22Rv1 (cell line): ENCODE measurements at regions not wholly inside any gene's neighbourhood (a gene's known extent, or its start where the extent isn't known, plus 50 kb on each side); places are given as distances from the start of the nearest gene placed in this dataset.
A peak's percentile ranks its signal among the peaks of the same experiment; 100 is the strongest.

Source experiments
- H3K27ac ChIP-seq: fragments of 450-650 bp; 2 replicates; pipeline ENCODE4 v1.5.1; 2017
- CTCF ChIP-seq: fragments of 450-650 bp; IDR thresholded peaks from 2 replicates; pipeline ENCODE4 v1.5.1; 2017; ENCODE audit warnings: mild to moderate bottlenecking
- ZFX ChIP-seq: fragments of 450-650 bp; IDR thresholded peaks from 2 replicates; pipeline ENCODE4 v1.6.1; 2017; ENCODE audit warnings: antibody characterized with exemption, borderline replicate concordance

- no peak overlapping the region for H3K27ac ChIP-seq
- no peak for TF ChIP-seq ZFX
- peak; percentile 94 for TF ChIP-seq CTCF
These were observed 115.7 kb downstream of the SLC30A10 start for GRCh38 chr1:219812491-219813203.

DNA sequence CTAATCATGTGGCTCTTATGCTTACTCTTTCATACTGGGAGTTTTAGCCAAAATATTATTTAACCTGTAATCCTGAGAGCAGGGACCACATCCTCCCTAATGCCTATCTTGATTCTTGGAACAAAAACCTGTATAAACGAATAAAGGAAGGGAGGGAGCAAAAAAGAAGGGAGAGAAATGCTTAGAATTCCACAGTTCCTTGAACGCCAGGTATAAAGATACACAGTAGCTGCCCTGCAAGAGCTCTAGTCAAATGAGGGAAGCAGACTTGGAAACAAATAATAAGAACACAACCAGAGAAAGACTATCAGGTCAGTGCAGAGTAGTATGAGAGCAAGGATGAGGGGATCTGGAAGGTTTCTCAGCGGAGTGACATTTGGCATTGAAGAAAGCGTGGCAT lies 116.3 kb downstream of the SLC30A10 start:
- H3K27ac ChIP-seq: no peak overlapping the region
- TF ChIP-seq ZFX: no peak
- TF ChIP-seq CTCF: no peak

- TF ChIP-seq CTCF (no peak), ZFX (no peak)
- no peak overlapping the region for H3K27ac ChIP-seq
These were observed 117.9 kb downstream of the SLC30A10 start for GRCh38 chr1:219810451-219810850.

GRCh38 chr1:219808790-219809189 lies 119.6 kb downstream of the SLC30A10 start:
- TF ChIP-seq ZFX (no peak), CTCF (no peak)
- no peak overlapping the region for H3K27ac ChIP-seq

DNA sequence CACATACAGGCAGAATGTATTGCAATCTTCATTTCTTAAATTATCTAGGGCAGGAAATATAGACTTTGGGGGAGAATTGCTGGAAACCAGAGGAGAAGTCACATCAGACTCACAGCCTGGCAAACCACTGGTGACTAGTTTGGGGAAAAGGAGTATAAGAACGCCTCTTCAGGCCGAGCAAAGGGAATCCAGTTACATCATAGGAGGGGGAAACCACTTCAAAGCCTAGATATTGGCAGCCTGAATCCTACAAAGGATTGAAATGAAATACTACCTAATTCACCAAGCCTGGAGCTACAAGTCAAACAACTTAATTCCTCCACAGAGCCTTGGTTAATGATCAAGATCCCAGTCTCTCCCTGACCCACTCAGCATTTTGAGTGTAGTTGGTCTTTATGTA lies 121.7 kb downstream of the SLC30A10 start:
- no peak overlapping the region for H3K27ac ChIP-seq
- no peak for TF ChIP-seq ZFX

GRCh38 chr1:219806020-219806419 lies 122.3 kb downstream of the SLC30A10 start:
- TF ChIP-seq ZFX: no peak
- TF ChIP-seq CTCF: no peak
- H3K27ac ChIP-seq: no peak overlapping the region

DNA sequence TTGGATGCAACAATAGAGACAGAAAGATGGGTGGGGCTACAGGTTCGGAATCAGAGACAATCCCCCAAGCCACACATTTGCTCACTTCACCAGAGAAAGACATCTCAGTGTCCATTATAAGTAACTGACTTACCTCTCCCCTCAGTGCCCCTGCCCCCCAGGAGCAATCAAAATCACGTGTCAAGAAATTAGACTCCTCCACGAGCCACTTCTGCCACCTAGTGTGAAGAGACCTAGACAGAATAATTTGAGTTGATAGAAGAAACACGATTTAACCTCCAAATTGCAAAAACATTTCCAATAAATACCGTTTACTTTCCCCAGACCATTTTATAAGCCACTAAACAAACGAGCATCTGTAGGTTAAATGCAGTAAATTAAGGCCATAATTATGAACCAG lies 123.2 kb downstream of the SLC30A10 start:
- TF ChIP-seq CTCF: peak; percentile 28; the same call in 1 of the 2 replicates
- no peak for TF ChIP-seq ZFX
- H3K27ac ChIP-seq: no peak overlapping the region
